Lung (tissue), 11 donors: ENCODE measurements at regions not wholly inside any gene's neighbourhood (a gene's known extent, or its start where the extent isn't known, plus 50 kb on each side); places are given as distances from the start of the nearest gene placed in this dataset.

Experiments
- ATAC-seq: fragments of 200-7000 bp; cut with Tn5 transposase; one replicate; pipeline ENCODE4 v1.9.1; 2020; ENCODE audit warnings: moderate number of reproducible peaks; ENCODE audit not compliant: insufficient read depth, low FRiP score
- DNase-seq, 3 donors: peaks; one replicate each; pipeline ENCODE4 v3.0.0-alpha.2; 2013 to 2017
- H3K27ac ChIP-seq, 2 donors: one replicate each; pipeline ENCODE4 v1.5.1; 2013; ENCODE audit warnings: mild to moderate bottlenecking in 2 of 2, moderate library complexity in 2 of 2, control low read depth in 1 of 2, inconsistent platforms in 1 of 2, low read depth in 1 of 2, low read length in 1 of 2
- H3K27me3 ChIP-seq, 3 donors: one replicate each; pipeline ENCODE4 v1.5.1; 2013; ENCODE audit warnings: low read length in 2 of 3; ENCODE audit not compliant: control insufficient read depth in 3 of 3, insufficient read depth in 3 of 3
- H3K36me3 ChIP-seq, 4 donors: one replicate each; pipeline ENCODE4 v1.5.1; 2013; ENCODE audit warnings: low read length in 4 of 4, mild to moderate bottlenecking in 1 of 4, moderate library complexity in 1 of 4; ENCODE audit not compliant: control insufficient read depth in 4 of 4, insufficient read depth in 4 of 4
- H3K4me1 ChIP-seq, 5 donors: one replicate each; pipeline ENCODE4 v1.5.1; 2013; ENCODE audit warnings: low read length in 5 of 5, mild to moderate bottlenecking in 2 of 5, moderate library complexity in 1 of 5; ENCODE audit not compliant: control insufficient read depth in 5 of 5, insufficient read depth in 5 of 5
- H3K4me3 ChIP-seq: one replicate; pipeline ENCODE4 v1.5.1; 2013; ENCODE audit warnings: mild to moderate bottlenecking, control low read depth, moderate library complexity
- H3K9ac ChIP-seq, 2 donors: one replicate each; pipeline ENCODE4 v1.5.1; 2013; ENCODE audit warnings: low read length in 2 of 2, control low read depth in 1 of 2; ENCODE audit not compliant: insufficient read depth in 1 of 2
- H3K9me3 ChIP-seq, 4 donors: one replicate each; pipeline ENCODE4 v1.5.1; 2013; ENCODE audit warnings: low read length in 3 of 4, mild to moderate bottlenecking in 1 of 4, moderate library complexity in 1 of 4; ENCODE audit not compliant: control insufficient read depth in 4 of 4, insufficient read depth in 3 of 4
- WGBS, 2 donors: extraction: QIAGEN DNeasy Blood & Tissue Kit; methylation state at CpG; one replicate each; pipeline ENCODE4 v1.1.7; 2013; 5-methylcytosine and 5-hydroxymethylcytosine counted together
- TF ChIP-seq, protein P1 (sequence below): IDR thresholded peaks from 2 replicates; pipeline ENCODE4 v1.5.1; 2012; ENCODE audit warnings: mild to moderate bottlenecking; ENCODE audit errors: control extremely low read depth, extremely low read depth
- donor health status: control.
- donor health status: control.
- donor health status: Bipolar disorder and iron deficiency.
- donor health status: healthy.
- donor health status: DM: yes; HTN: yes; CAD: no.

DNA sequence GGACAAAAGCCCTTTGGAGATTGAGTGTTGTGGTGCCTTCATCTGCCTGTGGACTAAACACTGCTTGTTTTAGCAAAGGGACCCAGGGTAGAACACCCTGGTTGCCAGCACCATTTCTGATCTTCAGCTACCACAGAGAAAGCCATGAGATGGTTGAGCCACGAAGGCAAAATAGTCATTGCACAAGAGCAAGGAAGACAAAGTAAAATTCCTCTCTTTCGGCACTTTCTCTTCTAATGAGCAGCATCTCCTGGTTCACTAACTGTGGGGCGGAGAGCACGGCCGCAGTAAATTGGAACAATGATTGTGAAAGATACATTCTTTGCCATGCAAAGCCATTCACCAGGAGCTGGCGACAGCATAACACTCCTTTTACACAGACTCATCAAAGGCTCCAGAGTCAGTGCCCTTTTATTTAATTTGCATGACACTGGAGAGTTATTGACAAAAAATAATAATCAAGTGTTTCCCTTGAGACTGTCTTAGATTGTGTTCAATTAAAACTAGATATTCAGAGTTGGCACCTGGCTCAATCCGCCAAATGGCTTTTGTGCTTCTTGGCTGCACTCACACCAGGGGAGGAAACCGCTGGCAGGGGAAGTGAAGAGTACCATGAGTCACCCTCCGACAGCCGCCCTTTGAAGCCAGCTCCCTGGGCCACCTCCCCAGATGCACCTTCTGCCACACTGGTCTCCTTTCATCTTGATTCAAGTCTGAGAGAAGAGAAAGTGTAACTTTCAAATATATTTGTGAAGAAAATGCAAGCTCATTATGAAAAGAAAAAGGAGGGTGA lies 100.5 kb upstream of the MEIS1 start:
- Histone ChIP-seq H3K4me1 (no peaks in the 10 kb centered on the region), H3K9me3 (no peaks in the 10 kb centered on the region), H3K4me3 (no peak overlapping the region), H3K27me3 (no peaks in the 10 kb centered on the region), H3K9ac (no peak overlapping the region), H3K27ac (no peak overlapping the region), H3K36me3 (no peaks in the 10 kb centered on the region)
- 80 to 81% methylated on average over 10 of the region's 10 CpGs for WGBS, 2 donors
- ATAC-seq, result no peak
- DNase-seq, result no peak
- TF ChIP-seq, protein P1, sequence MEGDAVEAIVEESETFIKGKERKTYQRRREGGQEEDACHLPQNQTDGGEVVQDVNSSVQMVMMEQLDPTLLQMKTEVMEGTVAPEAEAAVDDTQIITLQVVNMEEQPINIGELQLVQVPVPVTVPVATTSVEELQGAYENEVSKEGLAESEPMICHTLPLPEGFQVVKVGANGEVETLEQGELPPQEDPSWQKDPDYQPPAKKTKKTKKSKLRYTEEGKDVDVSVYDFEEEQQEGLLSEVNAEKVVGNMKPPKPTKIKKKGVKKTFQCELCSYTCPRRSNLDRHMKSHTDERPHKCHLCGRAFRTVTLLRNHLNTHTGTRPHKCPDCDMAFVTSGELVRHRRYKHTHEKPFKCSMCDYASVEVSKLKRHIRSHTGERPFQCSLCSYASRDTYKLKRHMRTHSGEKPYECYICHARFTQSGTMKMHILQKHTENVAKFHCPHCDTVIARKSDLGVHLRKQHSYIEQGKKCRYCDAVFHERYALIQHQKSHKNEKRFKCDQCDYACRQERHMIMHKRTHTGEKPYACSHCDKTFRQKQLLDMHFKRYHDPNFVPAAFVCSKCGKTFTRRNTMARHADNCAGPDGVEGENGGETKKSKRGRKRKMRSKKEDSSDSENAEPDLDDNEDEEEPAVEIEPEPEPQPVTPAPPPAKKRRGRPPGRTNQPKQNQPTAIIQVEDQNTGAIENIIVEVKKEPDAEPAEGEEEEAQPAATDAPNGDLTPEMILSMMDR, result no peak

- TF ChIP-seq, protein P1, result no peak
- no peaks in the 10 kb centered on the region for H3K27me3 ChIP-seq
- H3K27ac ChIP-seq, result no peak overlapping the region
- WGBS, 2 donors, result 86 to 91% methylated on average over 5 of the region's 5 CpGs
- H3K9me3 ChIP-seq, result peaks cover 0 to 5% (median 0%) of the 10 kb centered on the region in 4 donors
- no peak overlapping the region for H3K9ac ChIP-seq
- H3K4me3 ChIP-seq, result no peak overlapping the region
- ATAC-seq (no peak), DNase-seq (no peak)
- no peaks in the 10 kb centered on the region for H3K4me1 ChIP-seq
- no peaks in the 10 kb centered on the region for H3K36me3 ChIP-seq
Measured at GRCh38 chr2:66331176-66331575, 103.7 kb upstream of the MEIS1 start.

DNA sequence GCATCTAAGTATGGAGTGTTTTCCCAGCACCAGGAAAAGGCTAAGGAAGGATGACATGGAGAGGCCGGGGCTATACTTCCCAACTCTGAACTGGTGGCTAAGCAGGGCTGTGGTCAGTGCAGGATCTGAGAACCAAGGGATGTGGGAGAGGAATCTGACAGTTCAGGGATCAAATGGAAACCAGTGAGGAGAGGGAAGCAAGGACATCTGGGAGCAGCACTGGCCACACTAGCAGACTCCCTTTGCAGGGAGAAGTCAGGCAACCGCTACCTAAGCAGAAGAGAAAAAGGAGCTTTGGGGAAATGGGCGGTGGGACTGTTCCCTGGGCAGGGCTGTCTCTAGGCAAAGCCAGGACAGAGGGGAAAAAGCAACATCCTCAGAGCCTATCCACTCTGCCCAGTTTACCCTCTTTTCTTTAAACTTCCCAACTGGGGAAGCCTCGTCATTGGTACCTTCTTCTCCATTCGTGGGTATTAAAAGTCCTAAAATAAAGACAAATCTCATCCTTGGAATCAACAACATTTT lies 105.8 kb upstream of the MEIS1 start:
- H3K27me3 ChIP-seq, result no peaks in the 10 kb centered on the region
- no peak overlapping the region for H3K27ac ChIP-seq
- peaks cover 0 to 5% (median 0%) of the 10 kb centered on the region in 4 donors for H3K9me3 ChIP-seq
- H3K4me3 ChIP-seq, result no peak overlapping the region
- H3K4me1 ChIP-seq, result no peaks in the 10 kb centered on the region
- H3K9ac ChIP-seq, result no peak overlapping the region
- DNase-seq (no peak), ATAC-seq (no peak)
- no peaks in the 10 kb centered on the region for H3K36me3 ChIP-seq
- TF ChIP-seq, protein P1, result no peak
- 86 to 88% methylated on average over 5 of the region's 5 CpGs for WGBS, 2 donors
